ENCODE measurements at regions not wholly inside any gene's neighbourhood (a gene's known extent, or its start where the extent isn't known, plus 50 kb on each side); places are given as distances from the start of the nearest gene placed in this dataset.
"Not testable (repeated sequence)": the region's sequence is repeated elsewhere in the genome, so short reads cannot be mapped to it uniquely, and the experiment has no call there.

DNA sequence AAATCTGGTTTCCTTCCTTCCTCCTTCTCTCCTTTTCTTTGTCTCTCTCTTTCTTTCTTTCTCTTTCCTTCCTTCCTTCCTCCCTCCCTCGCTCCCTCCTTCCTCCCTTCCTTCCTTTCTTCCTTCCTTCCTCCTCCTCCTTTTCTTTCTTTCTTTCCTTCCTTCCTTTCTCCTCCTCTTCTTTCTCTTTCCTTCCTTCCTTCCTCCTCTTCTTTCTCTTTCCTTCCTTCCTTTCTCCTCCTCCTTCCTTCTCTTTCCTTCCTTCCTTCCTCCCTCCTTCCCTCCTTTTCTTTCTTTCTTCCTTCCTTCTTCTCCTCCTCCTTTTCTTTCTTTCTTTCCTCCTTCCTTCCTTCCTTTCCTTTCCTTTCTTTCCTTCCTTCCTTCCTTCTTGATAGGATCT, 61.2 kb downstream of the VIP start:
- H3K27me3 ChIP-seq (ENCODE audit: control insufficient read depth, insufficient read depth, low read length) = no peaks in the 10 kb centered on the region
- H3K9ac ChIP-seq (ENCODE audit: low read length) = no peak overlapping the region

DNA sequence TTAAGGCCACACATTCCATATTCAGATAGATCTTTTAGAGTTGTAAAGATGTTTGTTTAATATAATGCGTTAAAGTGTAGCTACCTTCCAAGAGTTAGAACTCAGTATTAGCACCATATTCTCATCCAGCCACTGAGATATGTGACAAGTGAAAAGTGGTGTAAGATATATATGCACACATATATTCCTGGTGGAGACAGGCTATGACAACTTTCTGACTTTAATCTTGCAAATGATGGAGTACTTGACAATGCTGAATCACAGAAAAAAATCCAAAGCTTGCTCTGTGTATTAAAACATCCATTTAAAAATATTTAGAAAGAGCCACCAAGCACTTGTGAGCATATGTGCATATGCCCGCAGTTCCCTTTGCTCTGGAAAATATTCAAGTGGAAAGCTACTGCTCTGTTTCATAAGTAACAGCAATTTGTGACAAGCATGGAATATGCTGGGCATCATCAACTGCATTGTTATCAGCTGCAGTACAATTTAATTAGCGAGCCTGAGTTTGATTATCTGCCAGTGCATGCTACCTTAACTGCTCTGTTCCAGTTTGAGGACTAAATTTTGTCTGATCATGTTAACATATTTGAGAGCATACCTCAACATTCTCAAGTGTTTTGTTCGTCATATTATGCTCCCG, 64.8 kb downstream of the VIP start:
- no peaks in the 10 kb centered on the region for H3K9me3 ChIP-seq (ENCODE audit: control insufficient read depth, low read depth, low read length)
- H3K27me3 ChIP-seq (ENCODE audit: control insufficient read depth, insufficient read depth, low read length) = no peaks in the 10 kb centered on the region

More for the DNA sequence above, 61.2 kb downstream of the VIP start:
- H3K4me1 ChIP-seq (ENCODE audit: control insufficient read depth, low read depth, low read length) = no peaks in the 10 kb centered on the region
- no peak overlapping the region for H3K4me3 ChIP-seq (ENCODE audit: low read length)
- no peaks in the 10 kb centered on the region for H3K9me3 ChIP-seq (ENCODE audit: control insufficient read depth, low read depth, low read length)
- no peaks in the 10 kb centered on the region for H3K36me3 ChIP-seq (ENCODE audit: control insufficient read depth, low read depth, low read length)
- H3K27ac ChIP-seq (ENCODE audit: low read length) = no peak overlapping the region

DNA sequence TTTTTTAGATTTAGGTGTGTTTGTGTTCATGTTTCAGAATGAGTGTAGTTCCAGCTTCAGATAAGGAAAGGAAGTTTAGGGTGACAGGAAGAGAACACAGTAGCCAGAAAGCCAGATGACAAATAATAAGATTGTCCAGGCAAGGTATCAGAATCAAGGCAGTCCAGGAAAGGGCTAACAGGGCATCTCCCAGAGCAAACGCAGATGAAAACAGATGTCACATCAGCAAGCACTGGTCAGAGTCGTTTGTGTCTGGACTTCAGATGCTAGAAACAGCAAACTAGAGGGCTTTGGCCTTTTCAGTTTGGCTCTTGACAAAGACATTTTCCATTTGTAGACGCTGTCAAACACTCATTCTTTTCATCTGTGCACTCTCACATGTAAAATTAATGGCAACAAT, 65.5 kb downstream of the VIP start:
- no peaks in the 10 kb centered on the region for H3K36me3 ChIP-seq (ENCODE audit: control insufficient read depth, low read depth, low read length)
- no peak overlapping the region for H3K4me3 ChIP-seq (ENCODE audit: low read length)
- H3K9me3 ChIP-seq (ENCODE audit: control insufficient read depth, low read depth, low read length) = no peaks in the 10 kb centered on the region
- H3K27ac ChIP-seq (ENCODE audit: low read length) = no peak overlapping the region
- H3K4me1 ChIP-seq (ENCODE audit: control insufficient read depth, low read depth, low read length) = no peaks in the 10 kb centered on the region
- H3K27me3 ChIP-seq (ENCODE audit: control insufficient read depth, insufficient read depth, low read length) = no peaks in the 10 kb centered on the region
- H3K9ac ChIP-seq (ENCODE audit: low read length) = no peak overlapping the region

More for the DNA sequence above, 64.8 kb downstream of the VIP start:
- Histone ChIP-seq H3K36me3 (ENCODE audit: control insufficient read depth, low read depth, low read length) (no peaks in the 10 kb centered on the region), H3K9ac (ENCODE audit: low read length) (no peak overlapping the region), H3K4me3 (ENCODE audit: low read length) (no peak overlapping the region), H3K4me1 (ENCODE audit: control insufficient read depth, low read depth, low read length) (no peaks in the 10 kb centered on the region), H3K27ac (ENCODE audit: low read length) (no peak overlapping the region)

DNA sequence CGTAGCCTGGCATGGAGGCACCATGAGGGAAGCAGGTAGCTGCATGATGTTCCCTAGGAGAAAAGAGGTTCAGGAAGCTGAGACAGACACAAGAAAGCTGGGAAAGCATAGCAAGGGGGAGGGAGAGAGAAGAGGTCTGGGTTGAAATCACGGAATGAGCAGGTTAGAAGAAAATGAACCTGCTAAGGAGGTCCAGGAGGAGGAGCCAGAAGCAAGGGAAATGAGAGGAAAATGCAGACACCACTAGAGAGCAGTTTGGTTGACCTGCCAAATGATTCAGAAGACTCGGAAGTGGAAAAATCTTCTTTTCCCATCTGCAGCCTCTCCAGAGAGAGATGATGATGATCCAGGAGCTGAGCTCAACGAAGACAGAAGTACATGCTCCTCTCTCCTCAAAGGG, 70.9 kb downstream of the VIP start:
- H3K4me1 ChIP-seq (ENCODE audit: control insufficient read depth, low read depth, low read length) = no peaks in the 10 kb centered on the region
- no peaks in the 10 kb centered on the region for H3K36me3 ChIP-seq (ENCODE audit: control insufficient read depth, low read depth, low read length)
- H3K27me3 ChIP-seq (ENCODE audit: control insufficient read depth, insufficient read depth, low read length) = no peaks in the 10 kb centered on the region
- no peak overlapping the region for H3K9ac ChIP-seq (ENCODE audit: low read length)
- H3K4me3 ChIP-seq (ENCODE audit: low read length) = no peak overlapping the region
- no peak overlapping the region for H3K27ac ChIP-seq (ENCODE audit: low read length)
- H3K9me3 ChIP-seq (ENCODE audit: control insufficient read depth, low read depth, low read length) = no peaks in the 10 kb centered on the region

DNA sequence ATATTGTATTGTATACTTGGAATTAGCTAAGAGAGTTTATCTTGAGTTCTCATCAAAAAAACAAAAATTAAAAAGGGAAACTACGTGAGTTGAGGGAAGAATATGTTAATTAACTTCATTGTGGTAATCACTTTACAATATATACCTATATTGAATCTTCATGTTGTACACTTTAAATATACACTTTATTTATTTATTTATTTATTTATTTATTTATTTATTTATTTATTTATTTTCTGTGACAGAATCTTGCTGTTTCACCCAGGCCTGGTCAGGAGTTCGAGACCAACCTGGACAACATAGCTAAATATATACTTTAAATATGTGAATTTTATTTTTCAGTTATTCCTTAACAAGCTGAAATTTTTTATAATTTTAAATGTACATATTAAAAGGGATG, 74.1 kb downstream of the VIP start:
- no peaks in the 10 kb centered on the region for H3K9me3 ChIP-seq (ENCODE audit: control insufficient read depth, low read depth, low read length)
- no peak overlapping the region for H3K4me3 ChIP-seq (ENCODE audit: low read length)
- no peak overlapping the region for H3K27ac ChIP-seq (ENCODE audit: low read length)
- H3K27me3 ChIP-seq (ENCODE audit: control insufficient read depth, insufficient read depth, low read length) = no peaks in the 10 kb centered on the region
- H3K36me3 ChIP-seq (ENCODE audit: control insufficient read depth, low read depth, low read length) = no peaks in the 10 kb centered on the region
- no peak overlapping the region for H3K9ac ChIP-seq (ENCODE audit: low read length)
- no peaks in the 10 kb centered on the region for H3K4me1 ChIP-seq (ENCODE audit: control insufficient read depth, low read depth, low read length)

DNA sequence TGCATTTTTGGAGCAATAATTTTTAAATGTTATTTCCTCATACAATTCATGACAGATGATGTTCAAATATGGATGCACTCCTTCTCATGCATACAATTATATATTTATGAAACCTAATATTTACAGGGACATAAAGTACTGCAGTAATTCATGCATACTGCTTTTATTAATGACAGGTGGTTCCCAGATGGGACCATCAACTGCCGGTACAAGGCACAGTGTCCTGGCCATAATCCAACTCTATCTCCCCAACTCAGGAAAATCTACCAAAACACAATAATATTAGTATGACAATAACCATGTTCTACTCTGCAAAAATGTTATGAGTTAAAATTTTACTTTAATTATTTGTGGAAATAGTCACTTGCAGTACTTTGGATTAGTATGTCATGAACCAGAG, 77.8 kb downstream of the VIP start:
- Histone ChIP-seq H3K9ac (ENCODE audit: low read length) (no peak overlapping the region), H3K9me3 (ENCODE audit: control insufficient read depth, low read depth, low read length) (no peaks in the 10 kb centered on the region), H3K27ac (ENCODE audit: low read length) (no peak overlapping the region), H3K36me3 (ENCODE audit: control insufficient read depth, low read depth, low read length) (no peaks in the 10 kb centered on the region), H3K27me3 (ENCODE audit: control insufficient read depth, insufficient read depth, low read length) (no peaks in the 10 kb centered on the region), H3K4me1 (ENCODE audit: control insufficient read depth, low read depth, low read length) (no peaks in the 10 kb centered on the region), H3K4me3 (ENCODE audit: low read length) (no peak overlapping the region)

DNA sequence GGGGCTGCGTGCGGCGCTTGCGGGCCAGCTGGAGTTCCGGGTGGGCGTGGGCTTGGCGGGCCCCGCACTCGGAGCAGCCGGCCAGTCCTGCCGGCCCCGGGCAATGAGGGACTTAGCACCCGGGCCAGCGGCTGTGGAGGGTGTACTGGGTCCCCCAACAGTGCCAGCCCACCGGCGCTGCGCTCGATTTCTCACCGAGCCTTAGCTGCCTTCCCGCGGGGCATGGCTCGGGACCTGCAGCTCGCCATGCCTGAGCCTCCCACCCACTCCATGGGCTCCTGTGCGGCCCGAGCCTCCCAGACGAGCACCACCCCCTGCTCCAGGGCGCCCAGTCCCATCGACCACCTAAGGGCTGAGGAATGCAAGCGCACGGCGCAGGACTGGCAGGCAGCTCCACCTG, 83.8 kb downstream of the VIP start:
- not testable (repeated sequence) for H3K4me3 ChIP-seq (ENCODE audit: low read length); H3K9me3 ChIP-seq (ENCODE audit: control insufficient read depth, low read depth, low read length); H3K9ac ChIP-seq (ENCODE audit: low read length); H3K36me3 ChIP-seq (ENCODE audit: control insufficient read depth, low read depth, low read length); H3K27ac ChIP-seq (ENCODE audit: low read length); H3K27me3 ChIP-seq (ENCODE audit: control insufficient read depth, insufficient read depth, low read length); H3K4me1 ChIP-seq (ENCODE audit: control insufficient read depth, low read depth, low read length)

DNA sequence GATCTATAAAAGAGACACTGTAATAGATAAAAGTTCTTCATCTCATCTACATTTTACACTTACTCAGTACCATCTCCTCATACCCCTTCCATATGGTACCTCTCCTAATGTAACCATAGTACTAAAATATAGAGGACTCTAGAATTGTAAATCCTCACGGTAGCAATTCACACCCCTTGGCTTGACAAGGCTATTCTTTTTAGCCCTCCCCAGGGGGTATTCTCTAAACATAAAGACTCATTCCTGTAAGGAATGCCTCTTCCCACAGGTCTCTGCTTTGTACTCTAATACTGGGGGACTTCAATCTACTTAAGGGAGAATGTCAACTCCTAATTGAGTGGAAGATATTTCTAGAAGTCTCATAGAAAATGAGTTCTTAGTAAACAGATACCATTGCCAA, 85.9 kb downstream of the VIP start:
- H3K9ac ChIP-seq (ENCODE audit: low read length) = no peak overlapping the region

DNA sequence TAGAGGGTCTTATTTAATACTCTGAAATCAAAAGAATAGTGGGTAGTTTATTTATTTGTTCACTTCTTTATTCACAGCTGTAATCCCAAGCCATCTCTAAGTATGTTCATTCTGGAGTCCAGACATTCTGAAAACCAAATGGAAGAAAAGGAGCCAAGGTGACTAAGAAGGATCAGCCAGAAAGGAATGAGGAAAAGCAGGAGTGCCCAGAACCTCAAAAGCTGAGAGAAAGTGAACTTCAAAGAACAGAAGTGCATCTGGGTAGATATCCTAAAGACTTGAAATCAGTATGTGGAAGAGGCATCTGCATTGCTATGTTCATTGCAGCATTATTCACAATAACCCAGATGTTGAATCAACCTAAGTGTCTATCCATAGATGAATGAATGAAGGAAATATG, 94.8 kb downstream of the VIP start:
- peaks cover 7% of the 10 kb centered on the region for H3K9me3 ChIP-seq (ENCODE audit: control insufficient read depth, low read depth, low read length)

More for the DNA sequence above, 85.9 kb downstream of the VIP start:
- H3K9me3 ChIP-seq (ENCODE audit: control insufficient read depth, low read depth, low read length) = no peaks in the 10 kb centered on the region
- peaks cover 4% of the 10 kb centered on the region for H3K4me1 ChIP-seq (ENCODE audit: control insufficient read depth, low read depth, low read length)
- H3K4me3 ChIP-seq (ENCODE audit: low read length) = no peak overlapping the region
- H3K27ac ChIP-seq (ENCODE audit: low read length) = no peak overlapping the region
- H3K36me3 ChIP-seq (ENCODE audit: control insufficient read depth, low read depth, low read length) = no peaks in the 10 kb centered on the region
- H3K27me3 ChIP-seq (ENCODE audit: control insufficient read depth, insufficient read depth, low read length) = no peaks in the 10 kb centered on the region

DNA sequence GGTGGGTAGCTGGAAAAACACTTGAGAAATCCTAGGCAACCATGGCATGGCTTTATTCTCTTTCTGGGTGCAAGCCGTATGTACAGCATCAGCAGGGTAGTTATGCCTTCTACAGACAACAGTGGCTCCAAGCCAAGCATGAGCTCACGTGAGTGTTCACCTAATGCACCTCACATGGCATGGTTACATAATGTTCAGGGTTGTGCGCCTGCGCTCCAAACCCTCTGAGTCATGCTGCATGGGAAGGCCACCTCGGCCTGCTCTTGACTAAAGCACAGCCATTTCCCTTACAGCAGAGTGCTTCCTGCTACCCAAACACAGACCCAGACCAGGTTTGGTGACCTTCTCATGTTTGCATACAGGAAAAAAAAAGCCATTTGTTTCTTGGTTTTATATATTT, 96.2 kb downstream of the VIP start:
- Histone ChIP-seq H3K9ac (ENCODE audit: low read length) (no peak overlapping the region), H3K27me3 (ENCODE audit: control insufficient read depth, insufficient read depth, low read length) (no peaks in the 10 kb centered on the region), H3K27ac (ENCODE audit: low read length) (no peak overlapping the region), H3K4me3 (ENCODE audit: low read length) (no peak overlapping the region), H3K9me3 (ENCODE audit: control insufficient read depth, low read depth, low read length) (peaks cover 7% of the 10 kb centered on the region), H3K36me3 (ENCODE audit: control insufficient read depth, low read depth, low read length) (no peaks in the 10 kb centered on the region), H3K4me1 (ENCODE audit: control insufficient read depth, low read depth, low read length) (no peaks in the 10 kb centered on the region)

More for the DNA sequence above, 94.8 kb downstream of the VIP start:
- Histone ChIP-seq H3K36me3 (ENCODE audit: control insufficient read depth, low read depth, low read length) (no peaks in the 10 kb centered on the region), H3K9ac (ENCODE audit: low read length) (no peak overlapping the region), H3K27ac (ENCODE audit: low read length) (no peak overlapping the region), H3K27me3 (ENCODE audit: control insufficient read depth, insufficient read depth, low read length) (no peaks in the 10 kb centered on the region), H3K4me3 (ENCODE audit: low read length) (no peak overlapping the region), H3K4me1 (ENCODE audit: control insufficient read depth, low read depth, low read length) (no peaks in the 10 kb centered on the region)

DNA sequence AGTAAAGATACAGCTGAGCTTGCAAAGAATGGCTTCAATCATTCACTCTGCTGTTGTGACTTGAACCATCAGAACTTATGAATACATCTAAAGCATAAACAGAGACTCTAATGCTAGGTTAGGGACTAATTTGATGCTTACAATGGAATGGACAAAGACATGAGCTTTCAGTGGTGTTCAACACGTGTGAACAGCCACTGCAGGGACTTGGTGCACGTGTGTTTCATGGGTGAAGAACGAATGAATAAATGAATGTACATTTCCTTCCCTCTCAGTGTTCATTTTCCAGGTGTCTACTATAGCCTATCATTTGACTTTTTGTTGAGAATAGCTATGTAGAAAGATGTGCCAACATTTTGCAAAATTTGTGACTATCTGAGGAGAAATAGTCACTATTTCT, 98.3 kb downstream of the VIP start:
- no peak overlapping the region for H3K27ac ChIP-seq (ENCODE audit: low read length)
- H3K4me1 ChIP-seq (ENCODE audit: control insufficient read depth, low read depth, low read length) = no peaks in the 10 kb centered on the region
- H3K4me3 ChIP-seq (ENCODE audit: low read length) = no peak overlapping the region
- peaks cover 7% of the 10 kb centered on the region for H3K9me3 ChIP-seq (ENCODE audit: control insufficient read depth, low read depth, low read length)
- no peaks in the 10 kb centered on the region for H3K27me3 ChIP-seq (ENCODE audit: control insufficient read depth, insufficient read depth, low read length)
- H3K36me3 ChIP-seq (ENCODE audit: control insufficient read depth, low read depth, low read length) = no peaks in the 10 kb centered on the region
- H3K9ac ChIP-seq (ENCODE audit: low read length) = no peak overlapping the region

DNA sequence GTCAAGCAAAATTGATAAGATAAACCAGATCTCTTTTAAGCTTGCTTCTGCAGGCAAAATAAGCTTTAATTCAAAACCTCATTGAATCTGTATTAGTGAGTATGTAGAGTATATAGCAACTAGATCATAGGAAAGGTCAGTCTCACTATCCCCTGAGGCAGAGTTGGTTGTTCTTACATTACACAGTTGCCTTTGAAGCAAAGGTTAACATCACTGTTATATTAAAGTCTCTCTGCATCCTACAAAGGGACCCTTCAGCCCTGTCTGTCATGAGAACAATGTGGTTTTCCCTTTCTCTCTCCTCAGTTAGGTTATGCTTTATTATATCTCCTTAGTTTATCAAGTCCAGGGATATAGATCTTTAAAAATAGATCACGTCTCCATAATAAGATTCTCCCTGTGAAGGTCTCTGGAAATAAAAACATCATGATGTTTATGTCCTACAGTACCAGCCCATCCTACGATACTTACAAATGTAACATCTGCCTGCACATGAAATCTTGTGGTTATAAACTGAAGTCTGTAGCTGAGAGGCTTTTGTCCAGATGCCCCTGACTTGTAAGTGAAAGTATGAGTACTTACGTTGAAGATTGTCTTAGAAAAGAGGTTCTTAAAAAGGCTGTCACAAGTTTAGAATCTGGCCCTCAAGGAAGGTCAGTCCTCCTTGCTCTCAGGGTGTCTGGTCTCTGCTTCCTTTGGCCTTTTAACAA, 103.6 kb downstream of the VIP start:
- no peak overlapping the region for H3K27ac ChIP-seq (ENCODE audit: low read length)

More for the DNA sequence above, 103.6 kb downstream of the VIP start:
- no peak overlapping the region for H3K4me3 ChIP-seq (ENCODE audit: low read length)
- H3K4me1 ChIP-seq (ENCODE audit: control insufficient read depth, low read depth, low read length) = no peaks in the 10 kb centered on the region
- H3K9ac ChIP-seq (ENCODE audit: low read length) = no peak overlapping the region
- H3K27me3 ChIP-seq (ENCODE audit: control insufficient read depth, insufficient read depth, low read length) = no peaks in the 10 kb centered on the region
- no peaks in the 10 kb centered on the region for H3K36me3 ChIP-seq (ENCODE audit: control insufficient read depth, low read depth, low read length)
- no peaks in the 10 kb centered on the region for H3K9me3 ChIP-seq (ENCODE audit: control insufficient read depth, low read depth, low read length)
